ENCODE measurements at regions not wholly inside any gene's neighbourhood (a gene's known extent, or its start where the extent isn't known, plus 50 kb on each side); places are given as distances from the start of the nearest gene placed in this dataset.
"Not testable (repeated sequence)": the region's sequence is repeated elsewhere in the genome, so short reads cannot be mapped to it uniquely, and the experiment has no call there.

DNA sequence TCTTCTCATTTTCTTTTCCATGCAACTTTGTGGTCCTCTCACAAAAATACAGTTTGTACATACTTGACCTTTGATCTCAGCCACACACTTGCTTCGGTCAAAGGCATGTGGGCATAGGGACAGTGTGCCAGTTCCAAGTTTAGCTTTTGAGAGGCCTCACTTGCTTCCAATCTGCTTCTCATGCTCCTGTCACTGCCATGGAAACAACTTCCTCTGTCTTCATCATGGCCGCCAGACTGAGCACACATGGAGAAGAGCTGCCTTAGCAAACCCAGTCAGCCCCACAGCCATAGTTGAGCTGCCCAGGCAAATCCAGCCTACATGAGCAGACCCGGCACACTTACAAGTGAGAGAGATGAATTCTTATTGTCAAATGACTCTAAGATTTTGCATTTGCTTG is 138.2 kb upstream of the TUSC1 start:
- no peak for DNase-seq (ENCODE audit: extremely low read depth, low read depth, low spot score)

DNA sequence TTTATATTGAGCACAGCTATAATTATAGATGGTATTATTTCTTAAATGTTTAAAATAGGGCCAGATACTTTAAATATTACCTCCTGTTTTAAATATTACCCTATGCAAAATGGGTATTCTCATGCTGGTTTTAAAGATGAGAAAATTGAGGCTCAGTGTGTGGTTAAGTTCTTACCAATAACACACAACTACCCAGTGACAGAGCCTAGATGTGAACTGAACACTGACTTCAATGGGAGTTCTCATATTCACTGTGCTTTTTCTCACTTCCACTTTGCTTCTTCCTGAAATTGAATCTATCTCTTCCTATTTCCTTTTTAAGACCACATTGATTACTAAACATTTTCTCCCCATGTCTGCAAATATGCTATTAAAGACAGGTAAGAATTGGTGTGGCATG is 135.8 kb upstream of the TUSC1 start:
- no peak for DNase-seq (ENCODE audit: extremely low read depth, low read depth, low spot score)

DNA sequence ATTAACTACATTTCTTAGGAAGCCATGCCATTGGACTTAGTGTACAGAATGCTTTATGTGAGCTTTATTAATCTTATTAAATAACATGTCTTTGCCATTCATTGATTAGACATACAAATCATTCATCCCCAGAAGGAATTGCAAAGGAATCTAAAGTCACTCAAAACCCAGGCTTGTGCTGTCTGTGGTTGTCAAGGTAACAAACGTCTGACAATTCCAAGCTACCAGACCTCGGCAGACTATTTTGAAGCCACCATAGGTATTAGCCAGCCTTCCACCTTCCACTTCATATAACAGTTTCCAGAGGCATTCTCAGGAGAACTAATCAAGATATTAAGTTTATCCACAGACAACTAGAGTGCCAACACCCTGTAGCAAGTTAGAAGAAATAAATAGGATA is 135.2 kb upstream of the TUSC1 start:
- no peak for DNase-seq (ENCODE audit: extremely low read depth, low read depth, low spot score)

DNA sequence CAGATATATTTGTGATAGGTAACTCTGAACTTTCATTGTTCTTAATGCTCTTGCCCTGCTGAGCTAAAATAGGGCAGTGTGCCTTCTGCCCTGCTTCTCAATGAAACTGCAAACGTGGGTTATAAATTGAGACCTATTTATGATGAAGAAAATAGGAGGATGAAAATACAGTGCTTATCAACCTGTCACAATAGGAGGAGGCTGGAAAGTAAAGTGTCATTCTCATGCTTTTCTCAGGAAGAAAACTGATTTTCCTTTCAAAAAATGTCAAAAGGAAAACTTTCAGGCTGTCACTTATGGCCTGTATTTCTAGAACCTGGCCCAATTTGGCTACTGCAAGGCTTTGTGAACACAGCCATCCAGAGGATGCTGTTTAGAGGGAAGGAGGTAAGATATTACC is 130.3 kb upstream of the TUSC1 start:
- no peak for DNase-seq (ENCODE audit: extremely low read depth, low read depth, low spot score)

DNA sequence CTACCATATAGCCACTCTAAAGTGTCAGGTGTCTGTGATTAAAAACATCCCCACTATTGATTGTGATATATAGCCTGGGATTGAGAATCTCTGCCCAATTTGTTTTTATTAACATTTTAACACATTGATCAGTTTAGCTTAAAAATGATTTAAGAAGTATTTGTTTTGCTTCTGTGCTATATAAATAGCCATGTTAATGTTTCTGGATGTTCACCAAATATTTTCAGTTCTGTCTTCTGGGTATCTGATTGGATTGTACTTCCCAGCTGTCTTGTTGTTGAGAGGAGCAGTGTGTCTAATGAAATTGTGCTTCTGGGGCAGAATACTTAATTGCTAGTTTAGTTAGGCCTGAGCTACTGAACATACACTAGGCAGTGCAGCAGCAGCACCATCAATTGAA is 126.6 kb upstream of the TUSC1 start:
- no peak for DNase-seq (ENCODE audit: extremely low read depth, low read depth, low spot score)

DNA sequence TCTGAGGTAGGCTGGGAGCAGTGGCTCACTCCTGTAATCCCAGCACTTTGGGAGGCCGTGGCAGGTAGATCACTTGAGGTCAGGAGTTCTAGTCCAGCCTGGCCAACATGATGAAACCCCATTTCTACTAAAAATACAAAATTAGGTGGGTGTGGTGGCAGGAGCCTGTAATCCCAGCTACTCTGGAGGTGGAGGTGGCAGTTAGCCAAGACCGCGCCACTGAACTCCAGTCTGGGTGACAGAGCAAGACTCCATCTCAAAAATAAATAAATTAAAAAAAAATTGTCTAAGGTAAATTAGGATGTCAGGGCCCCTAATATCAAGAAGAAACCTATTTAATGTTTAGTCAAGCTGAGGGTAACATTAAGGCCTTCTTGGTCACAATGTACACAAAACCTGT is 123.7 kb upstream of the TUSC1 start:
- DNase-seq (ENCODE audit: extremely low read depth, low read depth, low spot score): not testable (repeated sequence)

DNA sequence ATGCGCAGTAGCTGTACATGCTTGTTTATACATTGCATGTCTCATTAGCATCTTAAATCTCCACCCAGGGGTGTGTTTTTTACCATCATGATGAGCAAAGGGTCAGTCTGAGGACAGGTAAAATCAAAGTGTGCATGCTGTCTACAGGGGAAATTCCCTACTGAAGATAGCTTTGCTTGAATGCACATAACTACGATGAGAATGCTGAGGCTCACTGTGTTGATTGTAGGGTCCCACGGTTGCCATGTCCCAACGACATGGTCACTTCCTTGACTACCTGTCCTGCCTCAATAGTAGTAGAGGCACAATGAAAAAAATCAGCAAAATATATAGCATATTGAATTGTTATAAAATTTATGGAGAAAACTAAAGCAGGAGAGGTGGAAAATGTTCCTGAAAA is 95.6 kb upstream of the TUSC1 start:
- no peak for DNase-seq (ENCODE audit: extremely low read depth, low read depth, low spot score)

DNA sequence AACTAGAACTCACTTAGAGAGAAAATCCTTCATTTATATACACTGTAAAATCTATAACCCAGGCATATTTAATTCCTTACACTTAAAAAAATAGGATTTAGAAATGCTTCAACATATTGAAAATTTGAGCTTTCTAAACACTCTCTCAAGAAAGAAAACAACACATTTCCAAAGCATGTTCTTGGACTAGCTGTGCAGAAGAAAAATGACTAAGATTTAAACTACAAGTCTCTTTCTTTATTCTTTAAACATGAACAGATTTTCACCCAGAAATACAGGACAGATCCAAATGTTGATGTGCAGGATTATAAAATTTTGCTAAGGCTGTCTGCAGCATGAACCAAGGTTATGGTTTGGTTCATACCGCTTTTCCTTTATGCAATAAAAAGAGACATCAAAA is 77.7 kb upstream of the TUSC1 start:
- no peak for DNase-seq (ENCODE audit: extremely low read depth, low read depth, low spot score)

DNA sequence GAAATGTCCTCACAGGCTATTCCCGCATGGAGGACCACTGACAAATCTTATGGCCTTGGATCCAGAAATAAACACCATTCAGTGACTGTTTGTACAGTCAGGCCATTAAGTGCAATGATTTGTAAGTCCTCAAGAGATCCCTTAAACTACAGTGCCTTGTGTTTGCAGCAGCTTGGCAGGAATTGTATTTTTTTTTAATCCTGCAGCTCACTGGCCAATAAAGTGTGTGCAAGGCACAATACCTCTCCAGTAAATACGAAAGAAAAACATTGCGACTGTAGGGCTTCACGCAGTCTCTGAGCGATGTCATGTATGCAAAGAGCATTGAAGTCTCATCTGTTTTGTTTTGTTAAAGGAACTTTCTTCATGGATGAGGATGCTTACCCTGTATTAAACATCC is 74.2 kb upstream of the TUSC1 start:
- DNase-seq (ENCODE audit: extremely low read depth, low read depth, low spot score): no peak

DNA sequence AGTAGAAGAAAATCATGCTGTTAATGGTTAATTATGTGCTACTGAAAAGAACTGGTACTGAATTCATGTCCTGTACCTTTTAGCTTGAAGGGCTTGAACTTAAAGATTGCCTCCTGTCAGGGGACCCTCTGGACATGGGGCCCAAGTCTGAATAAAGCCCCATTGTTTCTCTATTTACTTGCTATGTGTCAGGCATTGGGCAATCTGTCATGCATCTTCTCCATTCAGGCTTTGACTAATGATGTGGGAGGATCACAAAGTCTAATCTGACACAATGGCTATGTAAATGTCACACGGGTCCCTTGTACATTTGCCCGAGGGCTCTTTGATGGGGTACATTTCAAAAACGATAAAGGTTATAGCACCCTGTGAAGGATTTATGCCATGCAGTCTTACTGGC is 64.0 kb upstream of the TUSC1 start:
- DNase-seq (ENCODE audit: extremely low read depth, low read depth, low spot score): no peak

DNA sequence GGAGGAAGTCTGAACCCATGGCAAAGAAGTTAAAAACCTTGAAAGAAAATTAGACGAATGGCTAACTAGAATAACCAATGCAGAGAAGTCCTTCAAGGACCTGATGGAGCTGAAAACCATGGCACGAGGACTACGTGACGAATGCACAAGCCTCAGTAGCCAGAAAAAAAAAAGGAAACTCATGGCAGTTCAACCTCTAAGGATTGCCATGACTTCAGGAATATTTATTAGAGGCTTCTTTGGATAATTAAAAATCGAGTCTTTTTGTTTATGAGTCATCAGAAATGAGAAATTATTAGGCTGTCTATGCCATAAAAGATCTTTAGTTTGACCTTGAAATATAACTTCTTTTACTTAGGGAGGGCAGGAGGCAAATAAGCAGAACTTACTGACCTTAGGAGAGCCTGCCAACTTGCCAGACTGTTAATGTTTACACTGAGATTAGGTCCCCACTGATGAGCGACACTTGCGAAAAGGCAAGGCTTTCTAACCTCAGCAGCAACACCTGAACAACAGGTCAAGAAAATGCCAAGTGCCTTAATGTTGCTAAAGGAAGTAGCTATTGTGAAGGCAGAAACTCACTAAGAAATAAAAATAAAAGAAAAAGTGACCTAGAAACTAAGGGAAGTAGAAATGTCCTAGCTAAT is 55.2 kb upstream of the TUSC1 start:
- no peak for DNase-seq (ENCODE audit: extremely low read depth, low read depth, low spot score)

DNA sequence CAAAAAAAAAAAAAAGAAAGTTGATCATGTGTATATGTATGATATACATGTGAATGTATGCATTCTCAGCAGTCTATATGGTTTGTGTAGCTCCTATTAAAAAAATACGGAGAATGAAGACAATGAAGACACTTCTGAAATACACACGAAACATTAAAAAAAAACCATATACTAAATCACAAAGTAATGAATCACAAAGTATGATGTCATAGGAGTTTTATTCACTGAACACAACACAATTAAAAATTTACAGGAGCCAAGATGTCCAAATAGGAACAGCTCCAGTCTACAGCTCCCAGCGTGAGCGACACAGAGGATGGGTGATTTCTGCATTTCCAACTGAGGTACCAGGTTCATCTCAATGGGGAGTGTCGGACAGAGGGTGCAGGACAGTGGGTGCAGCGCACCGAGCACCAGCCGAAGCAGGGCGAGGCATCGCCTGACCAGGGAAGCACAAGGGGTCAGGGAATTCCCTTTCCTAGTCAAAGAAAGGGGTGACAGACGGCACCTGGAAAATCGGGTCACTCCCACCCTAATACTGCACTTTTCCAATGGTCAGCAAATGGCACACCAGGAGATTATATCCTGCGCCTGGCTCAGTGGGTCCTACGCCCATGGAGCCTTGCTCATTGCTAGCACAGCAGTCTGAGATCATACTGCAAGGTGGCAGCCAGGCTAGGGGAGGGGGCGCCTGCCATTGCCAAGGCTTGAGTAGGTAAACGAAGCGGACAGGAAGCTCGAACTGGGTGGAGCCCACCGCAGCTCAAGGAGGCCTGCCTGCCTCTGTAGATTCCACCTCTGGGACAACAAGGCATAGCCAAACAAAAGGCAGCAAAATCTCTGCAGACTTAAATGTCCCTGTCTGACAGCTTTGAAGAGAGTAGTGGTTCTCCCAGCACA is 53.9 kb upstream of the TUSC1 start:
- DNase-seq (ENCODE audit: extremely low read depth, low read depth, low spot score): not testable (repeated sequence)

Measured in glomerular endothelial cell (primary cell).